ENCODE measurements at regions not wholly inside any gene's neighbourhood (a gene's known extent, or its start where the extent isn't known, plus 50 kb on each side); places are given as distances from the start of the nearest gene placed in this dataset.

- POLR2A ChIA-PET: no interaction called here
- Mint-ChIP-seq H3K36me3 (no peaks in the 10 kb centered on the region), H3K4me3 (no peak overlapping the region), H3K27me3 (peaks cover 0 to 8% (median 4%) of the 10 kb centered on the region in 5 donors), H3K27ac (no peak overlapping the region), H3K4me1 (no peaks in the 10 kb centered on the region), H3K9me3 (no peaks in the 10 kb centered on the region)
- ATAC-seq: no peak
- DNase-seq: no peak
Measured at GRCh38 chr17:69810326-69810965, 264.6 kb upstream of the KCNJ16 start.

GRCh38 chr17:69812240-69812837 is 262.7 kb upstream of the KCNJ16 start:
- ATAC-seq: no peak
- no peaks in the 10 kb centered on the region for H3K4me1 Mint-ChIP-seq
- POLR2A ChIA-PET: no interaction called here
- no peak for DNase-seq
- no peak overlapping the region for H3K4me3 Mint-ChIP-seq
- H3K27me3 Mint-ChIP-seq: peaks cover 0 to 8% (median 4%) of the 10 kb centered on the region in 5 donors
- no peak overlapping the region for H3K27ac Mint-ChIP-seq
- H3K36me3 Mint-ChIP-seq: no peaks in the 10 kb centered on the region
- H3K9me3 Mint-ChIP-seq: no peaks in the 10 kb centered on the region

- Mint-ChIP-seq H3K27me3 (peaks cover 0 to 8% (median 4%) of the 10 kb centered on the region in 5 donors), H3K27ac (no peak overlapping the region), H3K4me1 (no peaks in the 10 kb centered on the region), H3K4me3 (no peak overlapping the region), H3K9me3 (no peaks in the 10 kb centered on the region), H3K36me3 (no peaks in the 10 kb centered on the region)
- ATAC-seq (no peak), DNase-seq (no peak)
- POLR2A ChIA-PET: no interaction called here
Measured at GRCh38 chr17:69814031-69814430, 261.0 kb upstream of the KCNJ16 start.

- H3K36me3 Mint-ChIP-seq: no peaks in the 10 kb centered on the region
- no peak for ATAC-seq
Measured at GRCh38 chr17:69815406-69815805, 259.6 kb upstream of the KCNJ16 start.

GRCh38 chr17:69818467-69818866 is 256.6 kb upstream of the KCNJ16 start:
- no peak overlapping the region for H3K4me3 Mint-ChIP-seq
- DNase-seq (no peak), ATAC-seq (no peak)
- no peaks in the 10 kb centered on the region for H3K9me3 Mint-ChIP-seq
- no peak overlapping the region for H3K27ac Mint-ChIP-seq
- H3K27me3 Mint-ChIP-seq: no peaks in the 10 kb centered on the region
- no peaks in the 10 kb centered on the region for H3K36me3 Mint-ChIP-seq
- POLR2A ChIA-PET: no interaction called here
- H3K4me1 Mint-ChIP-seq: no peaks in the 10 kb centered on the region

More at GRCh38 chr17:69815406-69815805, 259.6 kb upstream of the KCNJ16 start:
- H3K4me1 Mint-ChIP-seq: no peaks in the 10 kb centered on the region
- H3K27ac Mint-ChIP-seq: no peak overlapping the region
- H3K9me3 Mint-ChIP-seq: no peaks in the 10 kb centered on the region
- no peak for DNase-seq
- H3K27me3 Mint-ChIP-seq: peaks cover 0 to 8% (median 4%) of the 10 kb centered on the region in 5 donors
- POLR2A ChIA-PET: no interaction called here
- no peak overlapping the region for H3K4me3 Mint-ChIP-seq

- ATAC-seq: no peak
- Mint-ChIP-seq H3K36me3 (no peaks in the 10 kb centered on the region), H3K4me1 (no peaks in the 10 kb centered on the region), H3K27me3 (peaks cover 0 to 8% (median 3%) of the 10 kb centered on the region in 5 donors), H3K9me3 (peaks cover 0 to 2% (median 0%) of the 10 kb centered on the region in 9 donors), H3K27ac (no peak overlapping the region), H3K4me3 (no peak overlapping the region)
- DNase-seq: no peak
- POLR2A ChIA-PET: no interaction called here
Measured at GRCh38 chr17:69819316-69820087, 255.5 kb upstream of the KCNJ16 start.

GRCh38 chr17:69820876-69821473 is 254.1 kb upstream of the KCNJ16 start:
- POLR2A ChIA-PET: no interaction called here
- peaks cover 0 to 8% (median 3%) of the 10 kb centered on the region in 5 donors for H3K27me3 Mint-ChIP-seq
- no peaks in the 10 kb centered on the region for H3K36me3 Mint-ChIP-seq
- DNase-seq (no peak), ATAC-seq (no peak)
- peaks cover 0 to 10% (median 0%) of the 10 kb centered on the region in 9 donors for H3K9me3 Mint-ChIP-seq
- H3K4me3 Mint-ChIP-seq: no peak overlapping the region
- no peak overlapping the region for H3K27ac Mint-ChIP-seq
- H3K4me1 Mint-ChIP-seq: no peaks in the 10 kb centered on the region

GRCh38 chr17:69822314-69822875 is 252.6 kb upstream of the KCNJ16 start:
- H3K4me3 Mint-ChIP-seq: no peak overlapping the region
- no peak overlapping the region for H3K27ac Mint-ChIP-seq
- H3K27me3 Mint-ChIP-seq: peaks cover 0 to 8% (median 3%) of the 10 kb centered on the region in 5 donors
- DNase-seq (no peak), ATAC-seq (no peak)
- no peaks in the 10 kb centered on the region for H3K4me1 Mint-ChIP-seq
- peaks cover 0 to 10% (median 2%) of the 10 kb centered on the region in 9 donors for H3K9me3 Mint-ChIP-seq
- no peaks in the 10 kb centered on the region for H3K36me3 Mint-ChIP-seq
- POLR2A ChIA-PET: no interaction called here

GRCh38 chr17:69828087-69828486 is 246.9 kb upstream of the KCNJ16 start:
- DNase-seq (no peak), ATAC-seq (no peak)
- Mint-ChIP-seq H3K27me3 (peaks cover 0 to 20% (median 4%) of the 10 kb centered on the region in 5 donors), H3K36me3 (no peaks in the 10 kb centered on the region), H3K9me3 (peaks cover 0 to 10% (median 3%) of the 10 kb centered on the region in 9 donors), H3K27ac (no peak overlapping the region), H3K4me1 (no peaks in the 10 kb centered on the region), H3K4me3 (no peak overlapping the region)
- POLR2A ChIA-PET: no interaction called here

- DNase-seq (no peak), ATAC-seq (no peak)
- Mint-ChIP-seq H3K27me3 (peaks cover 2 to 15% (median 3%) of the 10 kb centered on the region in 5 donors), H3K36me3 (no peaks in the 10 kb centered on the region), H3K9me3 (peaks cover 0 to 13% (median 0%) of the 10 kb centered on the region in 9 donors), H3K27ac (no peak overlapping the region), H3K4me3 (no peak overlapping the region), H3K4me1 (no peaks in the 10 kb centered on the region)
- POLR2A ChIA-PET: no interaction called here
Measured at GRCh38 chr17:69834494-69834893, 240.5 kb upstream of the KCNJ16 start.

GRCh38 chr17:69851736-69852135 is 223.3 kb upstream of the KCNJ16 start:
- Mint-ChIP-seq H3K4me1 (no peaks in the 10 kb centered on the region), H3K27ac (no peak overlapping the region), H3K27me3 (peaks cover 0 to 2% (median 0%) of the 10 kb centered on the region in 5 donors), H3K9me3 (peaks cover 0 to 29% (median 7%) of the 10 kb centered on the region in 9 donors), H3K4me3 (no peak overlapping the region), H3K36me3 (peaks cover 0 to 4% (median 0%) of the 10 kb centered on the region in 3 donors)
- POLR2A ChIA-PET: no interaction called here
- DNase-seq (no peak), ATAC-seq (no peak)

GRCh38 chr17:69853541-69854224 is 221.3 kb upstream of the KCNJ16 start:
- POLR2A ChIA-PET: no interaction called here
- Mint-ChIP-seq H3K27me3 (peaks cover 0 to 2% (median 0%) of the 10 kb centered on the region in 5 donors), H3K27ac (no peak overlapping the region), H3K4me1 (no peaks in the 10 kb centered on the region), H3K9me3 (peaks cover 5 to 27% (median 14%) of the 10 kb centered on the region in 9 donors), H3K4me3 (no peak overlapping the region), H3K36me3 (peaks cover 0 to 14% (median 0%) of the 10 kb centered on the region in 3 donors)
- ATAC-seq (no peak), DNase-seq (no peak)
